ENCODE measurements at regions not wholly inside any gene's neighbourhood (a gene's known extent, or its start where the extent isn't known, plus 50 kb on each side); places are given as distances from the start of the nearest gene placed in this dataset.

DNA sequence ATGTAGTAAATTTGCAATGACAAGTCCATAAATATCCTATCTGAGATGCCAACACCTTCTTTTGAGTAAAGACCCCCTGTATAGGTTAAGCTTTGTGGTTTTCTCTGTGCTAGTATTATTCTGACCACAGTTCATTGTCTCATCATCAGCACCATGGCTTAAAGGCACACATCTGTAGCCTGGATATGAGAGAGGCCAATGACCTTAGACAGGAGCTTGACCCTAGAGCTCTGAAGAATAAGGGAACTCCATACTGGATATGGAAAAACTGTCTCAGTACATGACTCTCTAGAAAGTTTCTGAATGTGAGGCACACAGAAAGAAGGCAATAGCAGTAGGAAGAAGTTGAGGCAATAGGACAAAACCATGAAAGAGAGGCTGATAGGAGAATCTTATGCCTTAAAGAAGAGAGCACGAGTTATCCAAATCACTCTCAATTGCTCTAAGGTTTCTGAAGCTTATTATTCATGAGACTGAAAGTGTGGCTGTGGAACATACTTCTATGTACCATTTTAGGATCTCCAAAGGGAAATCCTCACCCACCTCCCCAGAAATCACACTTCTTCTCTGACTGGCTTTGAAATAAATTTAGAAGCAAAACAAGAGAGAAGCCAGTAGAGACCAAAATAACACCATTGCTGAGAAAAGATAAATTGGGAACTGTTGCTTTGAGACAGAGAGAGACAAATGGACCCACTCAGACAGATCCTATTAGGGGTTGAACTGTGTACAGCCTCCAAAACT, 150.2 kb downstream of the ABCA8 start:
- no peak overlapping the region for H3K14ac ChIP-seq (ENCODE audit: low read length)
- no peak overlapping the region for H4K91ac ChIP-seq (ENCODE audit: low read depth, low read length)
- no peak overlapping the region for H3K4me2 ChIP-seq (ENCODE audit: low read length)
- H2BK5ac ChIP-seq (ENCODE audit: low read depth, low read length, poor library complexity): no peak overlapping the region
- H3K79me1 ChIP-seq (ENCODE audit: low read length): no peaks in the 10 kb centered on the region
- no peaks in the 10 kb centered on the region for H3K27me3 ChIP-seq (ENCODE audit: insufficient read depth, low read length)
- H2AFZ ChIP-seq (ENCODE audit: insufficient read depth, low read length, poor library complexity): no peak overlapping the region
- H2BK120ac ChIP-seq (ENCODE audit: insufficient read depth, low read length, poor library complexity): no peak overlapping the region
- H3K23ac ChIP-seq (ENCODE audit: low read length): no peak overlapping the region
- no peak overlapping the region for H4K12ac ChIP-seq (ENCODE audit: low read depth, low read length)
- H2BK12ac ChIP-seq (ENCODE audit: low read length): no peak overlapping the region
- no peak for DNase-seq
- H3K4me3 ChIP-seq (ENCODE audit: low read depth, low read length): no peak overlapping the region
- no peaks in the 10 kb centered on the region for H3K79me2 ChIP-seq (ENCODE audit: control insufficient read depth, insufficient read depth, low read length, poor library complexity)
- H4K8ac ChIP-seq (ENCODE audit: low read depth, low read length): no peak overlapping the region
- H3K4ac ChIP-seq (ENCODE audit: low read depth, low read length): no peak overlapping the region
- no peaks in the 10 kb centered on the region for H3K36me3 ChIP-seq (ENCODE audit: control insufficient read depth in 1 of 2, insufficient read depth in 2 of 2, low read length in 2 of 2)
- no peak overlapping the region for H3K27ac ChIP-seq (ENCODE audit: low read depth, low read length)
- WGBS (ENCODE audit: extremely low coverage, insufficient coverage, insufficient read length): no CpG with 5 or more reads among the region's 1 CpG
- no peak overlapping the region for H2AK5ac ChIP-seq (ENCODE audit: low read length)
- H3K4me1 ChIP-seq (ENCODE audit: control insufficient read depth in 1 of 2, insufficient read depth in 2 of 2, low read length in 2 of 2): no peaks in the 10 kb centered on the region
- H3K18ac ChIP-seq (ENCODE audit: low read length): no peak overlapping the region
- peaks cover 2% of the 10 kb centered on the region for H3K9me3 ChIP-seq (ENCODE audit: insufficient read depth, low read depth, low read length)
- H3K9ac ChIP-seq (ENCODE audit: low read length): no peak overlapping the region

DNA sequence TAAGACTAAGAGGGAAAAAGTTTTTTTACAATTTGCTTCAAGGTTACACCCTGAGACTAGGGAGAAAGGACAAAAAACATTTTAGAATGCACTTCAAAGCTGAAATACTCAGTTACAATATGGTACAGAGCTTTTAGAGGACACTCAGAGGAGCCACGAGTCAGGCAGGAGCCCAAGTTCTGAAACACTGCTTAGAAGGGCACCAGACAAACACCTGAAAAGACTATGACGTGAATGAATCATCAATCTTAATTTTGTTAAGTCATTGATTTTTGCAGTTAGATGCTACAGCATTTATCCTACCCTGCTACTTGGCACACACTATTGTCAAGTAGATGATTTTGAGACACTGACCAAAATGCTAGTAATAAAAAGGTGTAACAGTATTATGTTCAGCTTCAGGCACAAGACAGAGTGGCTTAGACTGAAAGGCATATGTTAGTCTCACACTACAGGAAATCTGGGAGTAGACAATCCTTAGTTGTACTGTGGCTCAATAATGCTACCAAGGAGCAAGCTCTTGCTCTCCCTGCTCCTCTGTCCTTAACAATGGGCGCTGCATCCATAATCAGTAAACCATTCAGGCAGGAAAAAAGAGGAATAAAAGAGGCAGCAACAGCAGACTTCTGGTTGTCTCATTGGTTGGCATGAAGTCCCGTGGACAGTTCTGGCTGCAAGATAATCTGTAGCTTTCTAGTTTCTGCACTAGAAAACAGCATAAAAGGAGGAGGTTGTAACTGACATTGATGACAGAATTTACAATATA, 151.8 kb downstream of the ABCA8 start:
- Histone ChIP-seq H3K36me3 (ENCODE audit: control insufficient read depth in 1 of 2, insufficient read depth in 2 of 2, low read length in 2 of 2) (no peaks in the 10 kb centered on the region), H3K14ac (ENCODE audit: low read length) (no peak overlapping the region), H3K9ac (ENCODE audit: low read length) (no peak overlapping the region), H4K8ac (ENCODE audit: low read depth, low read length) (no peak overlapping the region), H3K9me3 (ENCODE audit: insufficient read depth, low read depth, low read length) (peaks cover 2% of the 10 kb centered on the region), H3K4me3 (ENCODE audit: low read depth, low read length) (no peak overlapping the region), H2BK120ac (ENCODE audit: insufficient read depth, low read length, poor library complexity) (no peak overlapping the region), H3K79me1 (ENCODE audit: low read length) (no peaks in the 10 kb centered on the region), H3K27me3 (ENCODE audit: insufficient read depth, low read length) (no peaks in the 10 kb centered on the region), H3K23ac (ENCODE audit: low read length) (no peak overlapping the region), H2BK5ac (ENCODE audit: low read depth, low read length, poor library complexity) (no peak overlapping the region), H2AK5ac (ENCODE audit: low read length) (no peak overlapping the region), H3K18ac (ENCODE audit: low read length) (no peak overlapping the region), H3K79me2 (ENCODE audit: control insufficient read depth, insufficient read depth, low read length, poor library complexity) (no peaks in the 10 kb centered on the region), H4K91ac (ENCODE audit: low read depth, low read length) (no peak overlapping the region), H3K4ac (ENCODE audit: low read depth, low read length) (no peak overlapping the region), H2AFZ (ENCODE audit: insufficient read depth, low read length, poor library complexity) (no peak overlapping the region), H3K27ac (ENCODE audit: low read depth, low read length) (no peak overlapping the region), H4K12ac (ENCODE audit: low read depth, low read length) (no peak overlapping the region), H2BK12ac (ENCODE audit: low read length) (no peak overlapping the region), H3K4me2 (ENCODE audit: low read length) (no peak overlapping the region), H3K4me1 (ENCODE audit: control insufficient read depth in 1 of 2, insufficient read depth in 2 of 2, low read length in 2 of 2) (no peaks in the 10 kb centered on the region)
- no CpG with 5 or more reads among the region's 4 CpGs for WGBS (ENCODE audit: extremely low coverage, insufficient coverage, insufficient read length)
- DNase-seq: no peak

DNA sequence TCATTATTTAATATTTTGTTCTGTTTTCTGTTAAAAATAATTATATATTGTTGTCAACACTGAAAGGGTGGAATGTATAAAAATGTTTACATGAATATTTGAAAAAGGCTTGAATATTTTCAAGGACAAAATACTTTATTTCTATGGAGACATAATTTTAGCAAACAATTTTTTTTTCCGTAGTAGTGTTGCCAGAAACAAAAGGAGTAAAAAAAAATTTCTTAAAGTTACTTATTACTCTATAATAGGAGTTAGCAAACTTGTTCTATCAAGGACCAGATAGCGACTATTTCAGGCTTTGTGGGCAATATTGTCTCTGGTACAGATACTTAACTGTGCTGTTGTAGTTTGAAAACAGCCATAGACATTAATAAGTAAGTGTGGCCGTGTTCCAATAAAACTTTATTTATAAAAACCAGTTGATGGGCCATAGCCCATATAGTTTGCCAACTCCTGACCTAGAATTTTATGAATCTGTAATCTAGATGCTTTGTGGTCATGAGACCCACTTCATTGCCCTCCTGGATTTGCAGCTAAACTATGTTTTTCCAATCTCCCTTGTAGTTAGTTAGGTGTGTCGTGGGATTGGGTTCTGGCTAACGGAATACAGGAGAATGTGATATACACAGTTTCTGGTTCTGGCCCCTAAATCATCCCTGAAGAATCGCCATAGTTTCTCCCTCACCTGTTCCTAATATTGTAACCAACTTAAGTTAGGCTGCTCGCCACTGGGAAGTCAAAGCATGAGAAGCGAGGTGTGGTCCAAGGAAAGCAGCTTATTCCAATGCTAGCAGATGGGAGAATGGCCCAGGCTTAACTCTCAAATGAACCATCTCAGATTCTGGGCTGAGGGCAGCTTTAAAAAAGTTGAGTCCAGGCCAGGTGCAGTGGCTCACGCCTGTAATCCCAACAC, 153.6 kb downstream of the ABCA8 start:
- H3K9me3 ChIP-seq (ENCODE audit: insufficient read depth, low read depth, low read length): peaks cover 2% of the 10 kb centered on the region
- no CpG with 5 or more reads among the region's 9 CpGs for WGBS (ENCODE audit: extremely low coverage, insufficient coverage, insufficient read length)
- no peak overlapping the region for H3K23ac ChIP-seq (ENCODE audit: low read length)
- H4K91ac ChIP-seq (ENCODE audit: low read depth, low read length): no peak overlapping the region
- no peak for DNase-seq
- no peak overlapping the region for H4K8ac ChIP-seq (ENCODE audit: low read depth, low read length)
- no peaks in the 10 kb centered on the region for H3K4me1 ChIP-seq (ENCODE audit: control insufficient read depth in 1 of 2, insufficient read depth in 2 of 2, low read length in 2 of 2)
- no peak overlapping the region for H2BK120ac ChIP-seq (ENCODE audit: insufficient read depth, low read length, poor library complexity)
- no peaks in the 10 kb centered on the region for H3K27me3 ChIP-seq (ENCODE audit: insufficient read depth, low read length)
- no peak overlapping the region for H3K4me3 ChIP-seq (ENCODE audit: low read depth, low read length)
- H3K4me2 ChIP-seq (ENCODE audit: low read length): no peak overlapping the region
- H3K36me3 ChIP-seq (ENCODE audit: control insufficient read depth in 1 of 2, insufficient read depth in 2 of 2, low read length in 2 of 2): no peaks in the 10 kb centered on the region
- H2BK12ac ChIP-seq (ENCODE audit: low read length): no peak overlapping the region
- no peak overlapping the region for H3K27ac ChIP-seq (ENCODE audit: low read depth, low read length)
- no peak overlapping the region for H2AFZ ChIP-seq (ENCODE audit: insufficient read depth, low read length, poor library complexity)
- H2BK5ac ChIP-seq (ENCODE audit: low read depth, low read length, poor library complexity): no peak overlapping the region
- H3K9ac ChIP-seq (ENCODE audit: low read length): no peak overlapping the region
- H4K12ac ChIP-seq (ENCODE audit: low read depth, low read length): no peak overlapping the region
- H2AK5ac ChIP-seq (ENCODE audit: low read length): no peak overlapping the region
- no peak overlapping the region for H3K4ac ChIP-seq (ENCODE audit: low read depth, low read length)
- H3K14ac ChIP-seq (ENCODE audit: low read length): no peak overlapping the region
- no peaks in the 10 kb centered on the region for H3K79me1 ChIP-seq (ENCODE audit: low read length)
- H3K18ac ChIP-seq (ENCODE audit: low read length): no peak overlapping the region
- H3K79me2 ChIP-seq (ENCODE audit: control insufficient read depth, insufficient read depth, low read length, poor library complexity): no peaks in the 10 kb centered on the region

DNA sequence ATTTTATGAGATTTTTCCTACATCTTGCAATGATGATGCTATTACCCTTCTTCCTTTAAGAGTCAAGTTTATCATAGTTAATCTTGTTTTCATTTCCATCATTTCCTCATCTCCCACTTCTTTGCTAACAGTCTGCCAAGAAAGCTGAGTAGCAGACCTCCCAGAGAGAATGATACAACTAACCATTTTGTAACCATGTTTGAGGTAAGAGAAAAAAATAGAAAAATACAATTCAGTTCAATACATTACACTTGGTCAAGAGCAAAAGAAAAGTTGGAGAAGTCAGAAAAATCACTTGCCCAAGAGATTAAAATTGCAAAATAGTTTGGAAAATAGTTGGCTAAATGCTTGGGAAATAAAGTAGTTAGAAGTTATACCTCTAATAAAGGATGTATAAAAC, 154.4 kb downstream of the ABCA8 start:
- H3K14ac ChIP-seq (ENCODE audit: low read length): no peak overlapping the region
- H3K36me3 ChIP-seq (ENCODE audit: control insufficient read depth in 1 of 2, insufficient read depth in 2 of 2, low read length in 2 of 2): no peaks in the 10 kb centered on the region
- H3K9me3 ChIP-seq (ENCODE audit: insufficient read depth, low read depth, low read length): no peaks in the 10 kb centered on the region
- no peaks in the 10 kb centered on the region for H3K79me1 ChIP-seq (ENCODE audit: low read length)
- no peaks in the 10 kb centered on the region for H3K4me1 ChIP-seq (ENCODE audit: control insufficient read depth in 1 of 2, insufficient read depth in 2 of 2, low read length in 2 of 2)
- no peak overlapping the region for H3K4ac ChIP-seq (ENCODE audit: low read depth, low read length)
- H3K23ac ChIP-seq (ENCODE audit: low read length): no peak overlapping the region
- H3K27ac ChIP-seq (ENCODE audit: low read depth, low read length): no peak overlapping the region
- H2AFZ ChIP-seq (ENCODE audit: insufficient read depth, low read length, poor library complexity): no peak overlapping the region
- H2BK5ac ChIP-seq (ENCODE audit: low read depth, low read length, poor library complexity): no peak overlapping the region
- no peak overlapping the region for H4K12ac ChIP-seq (ENCODE audit: low read depth, low read length)
- no peak overlapping the region for H2BK120ac ChIP-seq (ENCODE audit: insufficient read depth, low read length, poor library complexity)
- no peak overlapping the region for H3K18ac ChIP-seq (ENCODE audit: low read length)
- H3K79me2 ChIP-seq (ENCODE audit: control insufficient read depth, insufficient read depth, low read length, poor library complexity): no peaks in the 10 kb centered on the region
- DNase-seq: no peak
- H3K4me3 ChIP-seq (ENCODE audit: low read depth, low read length): no peak overlapping the region
- H4K8ac ChIP-seq (ENCODE audit: low read depth, low read length): no peak overlapping the region
- no peaks in the 10 kb centered on the region for H3K27me3 ChIP-seq (ENCODE audit: insufficient read depth, low read length)
- H3K4me2 ChIP-seq (ENCODE audit: low read length): no peak overlapping the region
- no peak overlapping the region for H3K9ac ChIP-seq (ENCODE audit: low read length)
- no peak overlapping the region for H2AK5ac ChIP-seq (ENCODE audit: low read length)
- H4K91ac ChIP-seq (ENCODE audit: low read depth, low read length): no peak overlapping the region
- no peak overlapping the region for H2BK12ac ChIP-seq (ENCODE audit: low read length)
